GM21447 (cell line): ENCODE measurements at regions not wholly inside any gene's neighbourhood (a gene's known extent, or its start where the extent isn't known, plus 50 kb on each side); places are given as distances from the start of the nearest gene placed in this dataset.
"Not testable (repeated sequence)": the region's sequence is repeated elsewhere in the genome, so short reads cannot be mapped to it uniquely, and the experiment has no call there.

Source experiments
- ATAC-seq: cut with Tn5 transposase; IDR thresholded peaks from one replicate; pipeline ENCODE4 v1.9.1; 2021; ENCODE audit not compliant: unreplicated experiment

DNA sequence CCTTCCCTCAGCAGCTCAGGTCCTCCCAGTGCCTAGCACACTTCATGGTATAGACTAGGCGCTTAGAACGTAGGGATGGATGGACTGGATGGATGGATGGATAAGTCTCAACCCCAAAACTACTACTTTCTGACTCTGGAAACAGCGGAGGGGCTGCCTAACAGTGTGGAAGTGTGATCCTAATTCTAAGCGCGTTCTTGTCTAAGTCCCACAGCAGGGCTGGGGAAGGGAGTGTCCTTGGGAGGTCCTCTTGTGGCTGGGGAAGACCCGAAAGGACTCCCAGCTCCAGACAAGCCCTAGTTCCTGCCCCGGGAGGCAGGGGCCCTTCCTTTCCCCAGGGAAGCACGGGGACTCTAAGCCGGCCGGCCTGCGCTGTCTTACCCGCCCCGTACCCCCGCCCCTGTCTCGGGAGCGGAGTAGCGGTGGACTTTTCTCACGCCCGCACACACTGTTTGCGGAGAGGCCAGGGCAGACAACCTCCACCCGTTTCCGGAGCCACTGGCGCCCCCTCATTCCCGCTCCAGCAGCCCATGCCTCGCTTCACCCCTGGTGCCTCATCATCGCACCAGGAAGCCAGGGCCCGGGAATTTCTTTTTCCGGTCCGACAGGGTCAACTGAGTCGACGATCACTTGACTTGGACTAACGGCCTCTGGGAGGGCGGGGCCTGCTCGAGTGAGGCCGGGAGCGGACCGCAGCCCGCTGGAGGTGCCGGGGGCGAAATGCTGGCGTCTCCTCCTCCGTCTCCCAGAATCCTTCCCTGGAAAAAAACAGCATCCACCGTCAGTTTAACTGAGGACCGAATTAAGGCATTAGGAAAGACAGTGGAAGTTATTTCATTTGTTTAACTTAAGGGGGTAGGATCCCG is 133.3 kb downstream of the TBC1D2B start:
- peak; percentile 50 for ATAC-seq

DNA sequence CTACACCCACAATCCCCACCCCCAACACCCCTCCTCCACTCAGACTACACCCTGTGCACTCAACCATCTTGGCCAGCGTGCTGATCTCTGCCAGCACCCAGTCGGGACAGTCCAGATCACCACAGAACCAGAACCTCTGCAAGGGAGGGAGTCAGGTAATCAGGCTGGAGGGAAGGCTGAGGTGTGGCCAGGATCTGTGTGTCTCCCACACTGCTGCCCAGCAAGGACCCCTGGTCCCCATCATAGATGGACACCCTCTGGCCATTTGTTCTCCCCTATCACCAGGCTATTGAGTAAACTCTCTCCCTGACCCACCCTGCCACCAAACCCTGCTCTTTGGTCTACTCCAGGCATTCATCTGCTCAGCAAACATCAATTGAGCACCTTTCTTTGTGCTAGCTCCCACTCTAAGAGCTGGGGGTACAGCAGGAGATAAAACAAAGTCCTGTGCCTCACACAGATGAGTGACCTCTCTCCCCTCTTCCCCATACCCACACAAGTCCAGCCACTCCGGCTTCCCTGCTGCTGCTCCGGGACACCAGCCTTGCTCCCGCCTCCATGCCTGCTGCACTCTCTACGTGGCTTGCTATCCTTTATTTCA is 134.8 kb downstream of the TBC1D2B start:
- ATAC-seq, result no peak

DNA sequence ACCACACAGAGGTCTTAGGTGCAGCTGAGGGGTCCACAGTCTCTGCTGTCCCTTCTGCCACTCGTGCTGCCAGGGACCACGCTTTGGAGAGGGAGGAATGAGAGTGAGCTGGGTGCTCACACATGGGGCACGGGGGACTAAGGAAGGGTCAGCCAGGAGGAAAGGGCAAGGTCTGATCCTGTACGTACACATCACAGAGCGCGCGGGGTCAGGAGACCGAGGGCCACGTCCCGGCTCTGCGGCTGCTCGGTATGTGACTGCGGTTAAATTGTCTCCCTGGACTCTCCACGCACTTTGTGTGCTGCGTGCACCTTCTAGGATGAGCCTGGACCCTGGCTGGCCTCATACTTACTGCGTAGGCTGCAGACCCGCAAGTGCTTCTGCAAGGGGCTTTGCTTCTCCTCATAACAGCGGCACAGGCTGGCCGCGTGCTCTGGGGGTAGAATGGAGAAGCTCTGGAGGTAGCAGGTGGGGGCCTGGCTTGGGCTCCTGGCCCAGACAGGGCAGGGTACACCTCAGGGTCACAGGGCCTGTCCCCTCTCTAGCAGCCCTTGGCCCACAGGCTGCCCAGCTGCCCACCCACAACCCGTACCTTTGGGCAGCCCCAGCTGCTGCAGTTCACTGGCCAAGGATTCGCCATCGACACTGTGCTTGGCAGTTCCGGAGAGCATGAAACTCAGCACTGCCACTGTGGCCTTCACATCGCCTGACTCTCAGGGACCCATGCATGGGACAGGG is 136.3 kb downstream of the TBC1D2B start:
- ATAC-seq, result not testable (repeated sequence)

DNA sequence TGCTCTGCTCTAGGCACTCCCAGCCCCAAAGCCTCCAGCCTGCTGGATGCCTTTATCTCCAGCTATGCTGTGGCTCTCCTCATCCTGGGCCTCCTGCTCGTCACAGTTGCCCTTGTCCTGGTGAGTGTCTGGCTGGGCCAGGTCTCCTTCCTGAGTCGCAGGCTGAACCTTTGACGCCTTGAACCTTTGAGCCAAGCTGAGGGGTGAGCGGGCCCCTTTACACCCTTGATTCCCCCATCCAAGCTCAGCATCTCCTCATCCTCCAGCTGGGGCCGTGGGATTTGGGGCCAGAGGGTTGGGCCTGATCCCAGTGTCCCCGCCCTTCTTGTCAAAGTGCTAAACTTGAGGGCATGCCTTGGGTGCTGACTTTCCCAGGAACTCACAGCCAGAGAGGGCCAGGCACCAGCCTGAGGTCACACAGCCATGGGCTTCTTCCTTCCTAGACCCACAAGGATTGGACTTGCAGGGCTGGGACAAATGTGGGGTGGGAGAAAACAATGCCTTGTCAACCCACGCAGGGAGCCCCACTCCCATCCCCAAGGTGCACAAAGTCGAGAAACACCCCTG is 137.0 kb downstream of the TBC1D2B start:
- ATAC-seq, result no peak

DNA sequence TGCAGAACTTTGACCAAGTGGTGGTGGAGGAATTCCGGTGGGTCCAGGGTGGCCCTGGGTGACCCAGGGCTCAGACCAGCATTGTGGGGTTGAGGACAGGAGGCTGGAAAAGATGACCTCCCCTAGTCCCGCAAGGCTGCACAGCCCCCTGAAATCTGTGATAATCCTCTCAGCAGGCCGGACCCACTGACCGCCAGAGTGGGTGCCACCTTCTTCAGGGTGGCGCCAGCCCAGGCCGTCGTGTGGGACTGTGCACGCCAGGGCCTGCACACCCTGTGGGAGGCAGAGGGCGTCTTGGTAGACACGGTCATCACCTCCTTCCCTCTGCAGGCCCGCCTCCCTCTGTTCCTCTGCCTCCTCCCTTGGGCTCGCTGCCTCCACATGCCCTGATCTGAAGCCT is 137.7 kb downstream of the TBC1D2B start:
- no peak for ATAC-seq

DNA sequence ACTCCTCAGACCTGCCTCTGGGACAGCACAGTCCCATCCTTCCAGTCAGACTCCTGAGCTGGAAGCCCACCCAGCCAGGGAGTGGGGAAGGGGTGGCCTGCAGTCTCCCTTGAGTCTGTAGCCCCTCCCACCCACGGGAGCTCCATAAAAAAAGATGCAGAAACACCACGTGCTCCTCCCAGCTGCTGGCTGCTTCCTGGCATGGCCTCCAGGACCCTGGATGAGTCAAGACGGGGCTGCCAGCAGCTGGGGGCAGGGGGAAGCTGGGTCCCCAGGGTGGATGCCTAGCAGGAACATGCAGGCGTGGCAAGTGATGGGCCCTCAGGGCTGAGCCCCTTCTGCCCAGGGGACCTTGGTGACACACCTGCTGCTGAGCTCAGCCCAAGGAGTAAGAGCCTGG is 138.5 kb downstream of the TBC1D2B start:
- ATAC-seq, result not testable (repeated sequence)

DNA sequence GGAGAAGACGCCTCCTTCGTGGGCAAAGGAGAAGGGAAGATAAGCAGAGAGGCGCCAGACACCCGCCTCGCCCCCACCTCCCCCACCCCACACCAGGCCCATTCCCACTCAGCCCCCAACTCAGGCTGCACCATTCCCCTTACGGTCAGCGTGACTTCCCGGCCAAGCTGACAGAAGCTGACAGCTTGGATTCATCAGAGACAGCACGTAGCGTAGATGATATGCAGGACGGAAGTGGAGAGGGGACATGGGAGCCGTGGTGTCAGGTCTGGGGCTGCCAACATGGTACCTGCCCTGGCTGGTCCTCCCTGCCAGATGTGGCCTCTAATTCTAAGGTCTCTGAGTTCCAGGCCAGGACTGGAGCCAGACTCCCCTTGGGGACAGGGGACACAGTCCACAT is 139.0 kb downstream of the TBC1D2B start:
- ATAC-seq, result not testable (repeated sequence)

DNA sequence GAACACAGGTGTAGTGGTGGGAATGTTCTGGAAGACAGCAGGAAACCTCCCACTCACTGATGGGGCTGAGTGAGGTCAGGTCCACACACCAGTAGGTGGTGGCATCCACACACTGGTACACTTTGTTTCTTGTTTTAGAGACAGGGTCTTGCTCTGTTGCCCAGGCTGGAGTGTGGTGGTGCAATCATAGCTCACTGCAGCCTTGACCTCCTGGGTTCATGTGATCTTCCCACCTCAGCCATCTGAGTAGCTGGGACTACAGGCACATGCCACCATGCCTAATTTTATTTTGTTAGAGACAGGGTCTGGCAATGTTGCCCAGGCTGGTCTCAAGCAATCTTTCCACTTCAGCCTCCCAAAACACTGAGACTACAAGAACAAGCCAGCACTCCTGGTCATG is 140.9 kb downstream of the TBC1D2B start:
- ATAC-seq, result not testable (repeated sequence)

DNA sequence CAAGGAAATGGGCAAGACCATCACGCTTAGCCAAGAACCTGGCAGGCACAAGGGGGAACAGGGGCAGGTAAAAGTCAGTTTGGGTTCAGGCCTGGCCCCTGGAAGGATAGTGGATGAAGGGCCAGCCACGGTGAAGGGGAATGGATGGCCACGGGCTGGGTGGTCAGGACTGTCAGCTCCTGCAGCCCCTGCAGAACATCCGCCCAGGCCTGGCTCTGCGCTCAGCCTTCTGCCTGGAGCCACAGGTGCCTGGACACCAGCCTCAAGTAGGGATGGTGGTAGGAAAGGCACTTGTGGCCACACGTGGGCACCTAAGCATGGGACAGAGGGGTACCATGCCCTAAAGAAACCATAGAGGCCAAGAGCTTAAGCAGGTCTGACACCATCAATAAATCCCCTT is 143.0 kb downstream of the TBC1D2B start:
- not testable (repeated sequence) for ATAC-seq

DNA sequence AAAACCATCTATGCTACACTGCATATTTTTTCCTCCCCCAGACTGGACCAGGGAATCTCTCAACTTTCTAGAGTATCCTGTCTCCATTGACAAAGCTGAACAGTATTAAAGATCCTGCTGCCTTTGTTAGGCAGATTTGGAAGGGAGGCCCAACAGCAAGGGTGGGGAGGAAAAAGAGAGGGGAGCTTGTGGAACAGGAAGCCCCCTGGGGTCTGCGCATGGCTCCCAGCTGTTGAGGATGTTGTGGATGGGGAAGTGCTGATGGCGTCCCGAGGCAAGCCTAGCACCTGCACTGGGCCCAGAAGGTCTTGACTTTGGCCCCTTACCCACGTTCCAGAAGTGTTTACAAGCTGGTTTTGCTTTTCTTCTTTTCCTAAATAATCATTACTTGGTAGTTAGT is 146.6 kb downstream of the TBC1D2B start:
- ATAC-seq, result not testable (repeated sequence)

DNA sequence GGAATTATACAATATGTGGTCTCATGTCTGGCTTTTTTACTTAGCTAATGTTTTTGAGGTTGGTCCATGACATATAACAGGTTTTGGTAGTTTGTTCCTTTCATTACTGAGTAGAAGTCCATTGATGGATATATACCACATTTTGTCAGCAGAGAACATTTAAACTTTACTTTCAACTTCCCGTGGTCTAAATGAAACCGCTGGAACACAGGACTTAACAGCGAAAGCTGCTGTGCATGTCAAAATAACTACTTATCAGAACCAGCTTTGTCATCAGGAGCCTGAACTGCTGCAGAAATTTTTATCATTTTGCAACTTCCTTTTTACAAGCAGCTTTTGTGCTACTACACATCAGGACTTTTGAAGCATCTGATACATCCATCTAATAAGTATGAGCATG is 147.0 kb downstream of the TBC1D2B start:
- ATAC-seq, result not testable (repeated sequence)

DNA sequence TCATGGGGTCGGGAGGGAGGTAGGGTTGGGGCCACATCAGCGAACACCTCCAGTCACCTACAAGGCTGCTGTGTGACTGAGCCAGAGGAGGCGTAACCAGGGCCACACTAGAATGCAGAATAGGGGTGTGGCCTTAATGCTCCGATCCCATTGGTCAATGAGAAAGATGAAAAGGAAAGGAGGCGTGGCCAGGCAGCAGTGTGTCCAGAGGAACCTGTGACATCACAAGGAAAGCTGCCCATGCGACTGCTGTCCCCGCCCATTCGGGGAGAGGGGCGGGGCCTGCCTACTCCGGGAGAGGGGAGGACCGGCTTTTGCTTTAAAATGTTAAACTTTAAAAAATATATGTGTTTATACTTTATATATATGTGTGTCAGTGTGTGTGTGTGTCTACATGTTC is 150.7 kb downstream of the TBC1D2B start:
- not testable (repeated sequence) for ATAC-seq

DNA sequence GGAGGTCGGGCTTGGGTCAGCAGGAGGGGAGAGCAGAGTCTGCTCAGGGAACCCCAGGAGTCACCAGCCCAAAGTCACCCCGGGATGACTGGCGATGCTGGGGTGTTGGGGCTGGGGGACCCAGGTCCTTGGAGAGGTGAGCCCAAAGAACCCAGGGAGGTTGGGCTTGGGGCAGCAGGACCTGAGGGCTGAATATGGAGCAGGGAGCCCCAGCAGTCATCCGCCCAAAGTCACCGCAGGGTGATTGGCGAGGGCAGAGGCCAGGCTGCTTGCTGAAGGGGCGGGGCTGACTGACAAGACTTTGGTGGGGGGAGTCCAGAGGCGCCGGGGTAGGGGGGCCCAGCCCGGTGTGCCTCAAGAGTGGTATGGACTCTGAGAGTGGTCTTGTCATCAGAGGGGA is 151.2 kb downstream of the TBC1D2B start:
- not testable (repeated sequence) for ATAC-seq

DNA sequence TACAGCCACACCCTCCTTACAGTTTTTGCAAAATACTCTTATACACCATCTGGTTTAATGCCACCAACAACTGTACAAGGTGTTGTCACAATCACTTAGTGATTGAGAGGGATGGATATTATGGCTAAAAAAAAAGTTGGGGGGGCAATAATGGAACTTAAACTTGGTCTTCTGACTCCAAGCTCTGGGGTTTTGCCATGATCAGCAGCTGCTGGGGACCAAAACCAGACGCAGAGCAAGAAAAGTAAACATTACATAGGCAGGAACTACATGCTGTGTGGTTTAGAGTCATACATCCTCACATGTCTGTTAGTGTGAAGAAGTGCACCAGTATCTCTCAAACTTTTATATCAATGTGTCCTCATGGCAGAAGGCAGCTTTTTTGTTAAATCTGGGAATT is 152.4 kb downstream of the TBC1D2B start:
- ATAC-seq, result not testable (repeated sequence)

DNA sequence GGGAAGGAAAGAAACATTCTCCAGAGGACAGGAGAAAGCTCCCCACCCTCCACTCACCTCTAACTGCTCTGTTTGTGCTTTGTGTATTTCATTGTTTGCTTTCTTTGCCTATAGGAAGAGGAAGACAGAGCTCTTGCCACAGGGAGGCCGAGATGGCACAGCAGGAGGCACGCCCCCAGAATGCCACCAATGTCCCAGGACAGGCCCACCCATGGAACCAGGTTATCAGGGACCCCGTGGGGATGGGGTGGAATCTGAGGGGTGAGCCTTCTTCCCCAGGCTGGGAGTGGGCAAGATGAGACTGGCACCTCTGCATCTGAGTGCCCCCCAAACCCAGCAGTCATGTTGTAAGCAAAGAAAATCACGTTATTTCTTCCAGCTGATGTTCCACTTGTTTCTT is 155.8 kb downstream of the TBC1D2B start:
- ATAC-seq, result no peak

DNA sequence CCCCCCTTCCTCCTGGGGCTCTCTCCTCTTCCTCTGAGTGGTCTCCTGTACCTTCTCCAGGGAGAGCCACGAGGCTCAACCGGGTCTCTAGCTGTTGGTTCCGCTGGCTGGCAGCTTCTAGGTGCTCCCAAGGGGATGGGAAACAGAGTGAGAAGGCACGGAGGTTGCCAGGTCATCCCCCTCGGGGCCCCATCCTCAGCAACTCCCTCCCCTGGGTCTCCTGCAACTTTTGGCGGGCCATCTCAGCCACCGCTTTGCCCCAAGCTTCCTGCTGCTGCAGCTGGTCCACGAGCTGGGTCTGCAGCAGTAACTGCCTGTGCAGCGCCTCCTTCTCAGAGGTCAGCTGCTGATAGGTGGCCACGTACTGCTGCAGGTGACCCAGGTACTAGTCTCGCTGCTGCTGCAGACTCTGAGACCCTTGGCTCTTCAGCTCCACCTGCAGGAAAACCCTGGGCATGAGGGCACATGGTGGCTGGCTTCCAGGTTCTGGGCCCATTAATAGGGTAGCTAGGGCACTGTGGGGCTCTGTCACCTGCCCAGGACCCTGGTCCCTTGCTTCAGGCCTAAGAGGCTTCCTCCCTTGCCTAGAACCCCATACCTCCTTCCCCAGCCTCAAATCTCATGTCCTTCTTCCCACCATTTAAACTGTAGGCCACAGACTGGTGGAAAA is 160.4 kb downstream of the TBC1D2B start:
- not testable (repeated sequence) for ATAC-seq

DNA sequence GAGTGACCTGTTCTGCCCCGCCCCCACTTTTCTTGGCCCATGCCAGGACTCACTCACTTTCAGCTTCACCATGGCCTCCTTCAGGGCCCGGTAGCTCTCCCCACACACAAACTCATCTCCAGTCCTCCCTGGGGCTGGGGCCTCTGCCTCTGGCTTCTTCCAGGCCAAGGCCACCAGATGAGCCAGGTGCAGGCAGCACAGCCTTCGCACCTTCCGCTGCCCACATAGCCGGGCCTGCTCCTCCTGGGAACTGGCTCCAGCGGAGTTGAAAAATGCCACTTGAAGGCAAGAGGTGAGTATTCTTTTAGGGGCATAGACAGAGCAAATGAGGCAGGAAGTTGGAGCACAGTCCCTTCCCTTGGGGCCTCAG is 161.6 kb downstream of the TBC1D2B start:
- not testable (repeated sequence) for ATAC-seq

DNA sequence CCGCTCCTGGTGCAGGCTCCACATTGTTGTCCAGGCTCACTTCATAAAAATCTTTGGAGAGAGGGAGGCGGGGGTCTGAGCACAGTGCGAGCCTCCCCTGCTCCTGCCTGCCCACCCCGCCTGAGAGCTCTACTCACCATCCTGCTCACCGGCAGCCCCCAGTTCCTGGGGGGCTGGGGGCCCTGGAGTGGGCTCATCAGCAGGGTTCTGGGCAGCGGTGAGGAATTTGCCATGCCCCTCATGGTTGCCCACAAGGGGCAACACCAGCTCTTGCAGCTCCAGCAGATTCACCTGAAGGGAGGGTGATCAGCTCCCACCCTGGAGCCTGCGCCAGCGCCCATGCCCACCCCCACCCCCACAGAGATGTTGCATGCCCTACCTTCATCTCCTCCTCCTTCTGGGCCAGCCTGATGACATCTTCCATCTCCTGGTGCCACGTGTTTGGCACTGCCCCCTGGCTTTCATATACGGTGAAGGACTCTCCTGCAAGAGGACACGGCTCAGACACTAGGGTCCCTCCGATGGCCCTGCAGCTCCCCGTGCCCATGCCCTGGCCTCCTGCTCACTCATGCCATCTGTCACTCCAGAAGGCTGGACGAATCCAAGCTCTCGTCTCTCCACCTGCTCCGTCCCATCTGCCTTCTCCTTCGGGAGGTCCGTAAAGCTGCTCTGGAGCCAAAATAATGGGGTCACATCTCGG is 162.1 kb downstream of the TBC1D2B start:
- no peak for ATAC-seq

DNA sequence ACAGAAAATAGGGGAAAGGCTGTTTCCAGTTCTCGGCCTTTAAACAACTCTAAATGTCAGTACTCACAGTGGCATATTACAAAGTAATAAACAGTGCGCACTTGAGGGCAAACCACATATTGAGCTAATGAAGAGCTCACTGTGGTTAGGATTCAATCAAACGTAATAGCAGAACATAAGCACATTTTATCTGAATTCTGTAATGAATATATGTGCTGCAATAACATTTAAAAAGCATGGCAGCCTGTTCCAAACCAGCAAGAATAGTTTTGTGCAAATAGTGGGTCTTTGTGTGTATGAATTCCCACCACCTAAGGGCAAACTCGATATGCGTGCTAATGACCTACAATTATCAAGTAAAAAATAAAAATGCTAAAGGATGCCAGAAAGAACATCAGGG is 163.0 kb downstream of the TBC1D2B start:
- ATAC-seq, result not testable (repeated sequence)
